ENCODE measurements at regions not wholly inside any gene's neighbourhood (a gene's known extent, or its start where the extent isn't known, plus 50 kb on each side); places are given as distances from the start of the nearest gene placed in this dataset.

GRCh38 chr7:136229790-136230189 lies 252.6 kb upstream of the MTPN start:
- TF ChIP-seq EZH2phosphoT487 (conservative IDR thresholded peaks at IDR 0.05; ENCODE audit: low read length) (no peak), CTCF (IDR thresholded peaks at IDR 0.05; ENCODE audit: insufficient read depth, low read length, poor library complexity, severe bottlenecking) (no peak)
